SIG-M5 (cell line): ENCODE measurements at regions not wholly inside any gene's neighbourhood (a gene's known extent, or its start where the extent isn't known, plus 50 kb on each side); places are given as distances from the start of the nearest gene placed in this dataset.

Experiments used
- DNase-seq: peaks from one replicate; lab custom pipeline; 2025; lab: John Stamatoyannopoulos, UW

- no peak for DNase-seq
Observed at GRCh38 chr1:101706366-101706765, 290.4 kb downstream of the OLFM3 start.

- no peak for DNase-seq
Observed at GRCh38 chr1:101709721-101710120, 287.0 kb downstream of the OLFM3 start.

- no peak for DNase-seq
Observed at GRCh38 chr1:101713760-101714159, 283.0 kb downstream of the OLFM3 start.

GRCh38 chr1:101723415-101723814, 273.3 kb downstream of the OLFM3 start:
- no peak for DNase-seq

GRCh38 chr1:101728029-101728428, 268.7 kb downstream of the OLFM3 start:
- DNase-seq: no peak

- DNase-seq: no peak
Observed at GRCh38 chr1:101730559-101730958, 266.2 kb downstream of the OLFM3 start.

- DNase-seq: no peak
Observed at GRCh38 chr1:101732261-101732660, 264.5 kb downstream of the OLFM3 start.

- no peak for DNase-seq
Observed at GRCh38 chr1:101733340-101733739, 263.4 kb downstream of the OLFM3 start.

- DNase-seq: no peak
Observed at GRCh38 chr1:101738475-101738874, 258.3 kb downstream of the OLFM3 start.

GRCh38 chr1:101739146-101739545, 257.6 kb downstream of the OLFM3 start:
- DNase-seq: no peak

- no peak for DNase-seq
Observed at GRCh38 chr1:101739826-101740330, 256.8 kb downstream of the OLFM3 start.

GRCh38 chr1:101741910-101742309, 254.8 kb downstream of the OLFM3 start:
- DNase-seq: no peak

- DNase-seq: no peak
Observed at GRCh38 chr1:101742509-101742908, 254.2 kb downstream of the OLFM3 start.

- no peak for DNase-seq
Observed at GRCh38 chr1:101745551-101746270, 251.0 kb downstream of the OLFM3 start.

- no peak for DNase-seq
Observed at GRCh38 chr1:101748077-101748476, 248.6 kb downstream of the OLFM3 start.
